ENCODE measurements at regions not wholly inside any gene's neighbourhood (a gene's known extent, or its start where the extent isn't known, plus 50 kb on each side); places are given as distances from the start of the nearest gene placed in this dataset.

GRCh38 chr13:84192125-84192524, 309.9 kb upstream of the SLITRK1 start:
- Histone ChIP-seq H3K27me3 (ENCODE audit: insufficient read depth) (no peaks in the 10 kb centered on the region), H3K27ac (ENCODE audit: low read depth) (no peak overlapping the region), H3K9me2 (ENCODE audit: insufficient read depth) (no peaks in the 10 kb centered on the region), H2AFZ (no peak overlapping the region), H3K4me1 (ENCODE audit: insufficient read depth) (no peaks in the 10 kb centered on the region), H4K20me1 (replicated peaks; ENCODE audit: insufficient read depth) (no peaks in the 10 kb centered on the region), H3F3A (replicated peaks; ENCODE audit: low read depth) (no peaks in the 10 kb centered on the region), H3K36me3 (ENCODE audit: insufficient read depth) (no peaks in the 10 kb centered on the region), H3K79me2 (replicated peaks; ENCODE audit: insufficient read depth) (no peaks in the 10 kb centered on the region), H3K4me2 (no peak overlapping the region), H3K4me3 (no peak overlapping the region)
- H3K27ac Mint-ChIP-seq, result no peak overlapping the region
- ATAC-seq (no peak), DNase-seq (ENCODE audit: low spot score) (no peak)
- TF ChIP-seq ZNF331 (CRISPR knock-in tag; IDR thresholded peaks at IDR 0.05; ENCODE audit: low read depth) (no peak), ETS1 (IDR thresholded peaks at IDR 0.05) (no peak), ZNF462 (CRISPR knock-in tag; IDR thresholded peaks at IDR 0.05) (no peak), NANOG (IDR thresholded peaks at IDR 0.05; ENCODE audit: borderline replicate concordance) (no peak)
- no peaks in the 10 kb centered on the region for H3K27me3 Mint-ChIP-seq (ENCODE audit: insufficient read depth, low read depth, poor library complexity)
- no peaks in the 10 kb centered on the region for H3K4me1 Mint-ChIP-seq
- H3K4me3 Mint-ChIP-seq, result no peak overlapping the region
- no peaks in the 10 kb centered on the region for H3K36me3 Mint-ChIP-seq (ENCODE audit: low read depth)
- H3K9me3 Mint-ChIP-seq, result no peaks in the 10 kb centered on the region

- Histone ChIP-seq H3K9me2 (ENCODE audit: insufficient read depth) (no peaks in the 10 kb centered on the region), H2AFZ (0 out of 2 replicates have a peak overlapping the region, but pooled peaks have one; percentile 50), H3K4me2 (no peak overlapping the region), H4K20me1 (replicated peaks; ENCODE audit: insufficient read depth) (no peaks in the 10 kb centered on the region), H3K79me2 (replicated peaks; ENCODE audit: insufficient read depth) (no peaks in the 10 kb centered on the region), H3K36me3 (ENCODE audit: insufficient read depth) (no peaks in the 10 kb centered on the region), H3K4me1 (ENCODE audit: insufficient read depth) (no peaks in the 10 kb centered on the region), H3K27me3 (ENCODE audit: insufficient read depth) (no peaks in the 10 kb centered on the region), H3K27ac (ENCODE audit: low read depth) (no peak overlapping the region), H3K4me3 (no peak overlapping the region), H3F3A (replicated peaks; ENCODE audit: low read depth) (no peaks in the 10 kb centered on the region)
- TF ChIP-seq STAT1 (IDR thresholded peaks at IDR 0.05; ENCODE audit: unreplicated experiment), result no peak
- TF ChIP-seq ZNF331 (CRISPR knock-in tag; IDR thresholded peaks at IDR 0.05; ENCODE audit: low read depth), result no peak
- no peak for TF ChIP-seq EZH2phosphoT487 (IDR thresholded peaks at IDR 0.05; ENCODE audit: unreplicated experiment)
- no peak for TF ChIP-seq EZH2 (IDR thresholded peaks at IDR 0.05; ENCODE audit: low read depth, unreplicated experiment)
- no peak for TF ChIP-seq REST (IDR thresholded peaks at IDR 0.05; ENCODE audit: unreplicated experiment)
- no peak for TF ChIP-seq ETS1 (IDR thresholded peaks at IDR 0.05)
- no peak for TF ChIP-seq POLR2AphosphoS5 (IDR thresholded peaks at IDR 0.05; ENCODE audit: low read depth)
- TF ChIP-seq ZNF114 (CRISPR knock-in tag; IDR thresholded peaks at IDR 0.05), result no peak
- ATAC-seq (no peak), DNase-seq (ENCODE audit: low spot score) (no peak)
- Mint-ChIP-seq H3K36me3 (ENCODE audit: low read depth) (no peaks in the 10 kb centered on the region), H3K27me3 (ENCODE audit: insufficient read depth, low read depth, poor library complexity) (no peaks in the 10 kb centered on the region), H3K4me1 (no peaks in the 10 kb centered on the region), H3K9me3 (no peaks in the 10 kb centered on the region), H3K27ac (peak overlapping the region; percentile 19; the same call in 1 of the 2 replicates), H3K4me3 (no peak overlapping the region)
Measured at GRCh38 chr13:84191139-84191538, 308.9 kb upstream of the SLITRK1 start.
